ENCODE measurements at regions not wholly inside any gene's neighbourhood (a gene's known extent, or its start where the extent isn't known, plus 50 kb on each side); places are given as distances from the start of the nearest gene placed in this dataset.

GRCh38 chr4:23202712-23203247 is 510.0 kb downstream of the GBA3 start:
- no peak for DNase-seq (ENCODE audit: low read depth in 2 of 3, low spot score in 2 of 3)

DNA sequence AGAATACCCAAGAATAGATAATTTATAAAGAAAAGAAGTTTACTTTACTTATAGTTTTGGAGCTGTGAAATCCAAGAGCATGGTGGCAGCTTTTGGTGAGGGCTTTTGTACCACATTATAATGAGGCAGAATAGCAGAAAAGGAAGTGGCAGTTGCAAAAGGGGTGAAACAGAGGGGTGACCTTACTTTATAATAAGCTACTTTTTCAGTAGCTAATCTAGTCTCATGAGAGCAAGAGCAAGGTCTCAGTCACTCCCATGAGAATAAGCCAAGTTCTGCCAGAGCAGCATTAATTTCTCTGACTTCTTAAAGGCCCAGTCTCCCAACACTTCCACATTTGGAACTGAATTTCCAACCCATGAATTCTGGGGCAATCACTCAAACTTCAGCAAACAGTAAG is 502.0 kb downstream of the GBA3 start:
- DNase-seq (ENCODE audit: low read depth in 2 of 3, low spot score in 2 of 3), result no peak

- no peak for DNase-seq (ENCODE audit: low read depth in 2 of 3, low spot score in 2 of 3)
These were observed 481.4 kb downstream of the GBA3 start for GRCh38 chr4:23174179-23174578.

DNA sequence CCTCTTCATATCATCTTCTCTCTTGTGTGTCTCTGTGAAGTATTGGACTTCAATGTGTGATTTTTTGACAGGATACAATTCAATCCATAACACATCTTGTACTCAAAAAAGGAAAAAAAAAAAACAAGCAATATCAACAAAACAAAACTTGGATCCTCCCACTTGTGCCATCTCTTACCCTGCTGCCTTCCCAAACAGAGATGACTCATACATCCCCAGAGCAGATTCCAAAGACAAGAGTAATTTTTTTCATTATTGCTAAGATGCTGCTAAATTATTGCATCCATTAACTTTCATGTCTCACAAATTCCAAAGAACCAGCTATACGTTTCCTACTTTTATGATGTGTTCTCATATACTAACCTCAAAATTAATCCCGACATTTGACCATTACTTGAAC is 479.2 kb downstream of the GBA3 start:
- DNase-seq (ENCODE audit: low read depth in 2 of 3, low spot score in 2 of 3), result no peak

- no peak for DNase-seq (ENCODE audit: low read depth in 2 of 3, low spot score in 2 of 3)
These were observed 477.0 kb downstream of the GBA3 start for GRCh38 chr4:23169608-23170311.

DNA sequence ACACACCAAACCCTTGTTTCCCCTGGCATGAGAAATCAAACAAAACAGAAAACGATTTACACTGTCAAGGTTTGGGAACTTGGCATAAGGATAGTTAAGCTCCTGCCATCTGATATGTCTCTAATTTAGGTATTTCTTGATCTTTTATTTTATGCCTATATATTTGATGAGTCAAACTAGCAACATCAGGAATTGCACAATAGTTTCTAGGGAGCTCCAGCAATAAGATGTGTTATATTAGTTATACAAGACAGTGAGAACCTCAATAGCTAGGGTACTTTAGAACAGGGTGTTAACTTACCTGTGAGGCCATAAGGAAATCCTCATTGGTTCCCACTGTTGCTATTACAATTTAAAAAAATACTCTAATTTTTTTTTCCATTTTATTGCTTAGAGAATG is 474.2 kb downstream of the GBA3 start:
- no peak for DNase-seq (ENCODE audit: low read depth in 2 of 3, low spot score in 2 of 3)

GRCh38 chr4:23166407-23166806 is 473.7 kb downstream of the GBA3 start:
- DNase-seq (ENCODE audit: low read depth in 2 of 3, low spot score in 2 of 3), result no peak

DNA sequence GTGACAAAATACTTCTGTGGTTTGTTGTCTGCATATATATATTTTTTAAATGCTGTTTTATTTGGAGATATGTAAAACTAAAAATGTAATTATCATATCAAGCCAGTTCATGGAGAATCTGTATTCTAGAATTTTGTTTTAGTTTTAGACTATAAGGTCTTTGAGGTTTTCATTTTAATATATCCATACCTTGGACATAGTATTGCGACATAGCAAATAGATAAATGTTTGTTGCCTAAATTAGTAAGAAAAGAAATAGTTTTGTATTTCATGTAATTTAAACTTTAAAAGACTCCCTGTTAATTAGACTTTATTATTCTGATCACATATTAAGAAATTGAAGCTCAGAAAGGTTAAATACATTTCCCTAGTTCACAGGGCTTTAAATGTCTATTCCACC is 472.9 kb downstream of the GBA3 start:
- DNase-seq (ENCODE audit: low read depth in 2 of 3, low spot score in 2 of 3), result no peak

DNA sequence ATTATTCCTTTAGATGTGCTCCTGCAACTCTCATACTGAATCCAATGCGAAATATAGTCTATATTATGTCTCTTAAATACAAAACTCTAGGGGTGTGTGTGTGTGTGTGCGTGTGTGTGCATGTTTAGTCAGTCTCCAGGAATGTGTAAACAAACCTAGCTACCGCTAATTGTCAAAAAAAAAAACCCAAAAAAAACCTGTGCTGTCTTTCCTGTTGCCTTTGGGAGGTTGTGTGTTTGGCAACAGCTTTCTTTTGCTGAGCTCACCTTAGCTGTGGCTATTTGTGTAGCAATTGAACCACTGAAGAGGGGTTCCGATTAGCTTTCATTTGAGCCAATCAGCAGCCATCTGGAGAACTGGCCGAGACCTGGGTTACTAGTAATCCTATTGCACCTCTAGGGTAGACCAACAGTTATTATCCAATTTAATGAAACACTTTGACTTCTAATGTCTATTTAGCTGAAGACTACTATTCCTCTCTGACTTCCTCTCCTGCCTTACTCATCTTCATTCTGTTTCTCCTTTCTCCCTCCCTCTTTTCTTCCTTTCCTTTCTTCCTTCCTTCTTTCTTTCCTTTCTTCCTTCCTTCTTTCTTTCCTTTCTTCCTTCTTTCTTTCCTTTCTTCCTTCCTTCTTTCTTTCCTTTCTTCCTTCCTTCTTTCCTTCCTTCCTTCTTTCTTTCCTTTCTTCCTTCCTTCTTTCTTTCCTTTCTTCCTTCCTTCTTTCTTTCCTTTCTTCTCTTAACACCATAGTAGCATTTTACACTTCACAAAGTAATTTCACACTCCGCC is 471.1 kb downstream of the GBA3 start:
- no peak for DNase-seq (ENCODE audit: low read depth in 2 of 3, low spot score in 2 of 3)

DNA sequence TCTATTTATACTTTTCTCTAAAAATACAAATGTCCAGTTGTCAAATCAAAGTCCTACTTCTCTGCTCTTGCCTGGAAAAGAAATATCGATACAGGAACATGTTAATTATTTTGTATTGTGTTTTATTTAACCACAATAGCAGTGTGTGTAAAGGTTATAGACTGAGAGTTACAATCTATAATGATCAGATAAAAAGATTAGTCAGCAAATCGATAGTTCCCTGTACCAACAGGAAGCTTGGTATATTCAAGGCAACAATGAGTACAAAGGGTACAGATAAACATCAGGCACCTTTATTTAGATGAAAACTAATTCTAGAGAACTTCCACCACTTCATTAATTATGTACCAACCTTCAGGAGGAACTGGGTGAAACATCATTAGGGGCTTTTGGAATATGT is 469.5 kb downstream of the GBA3 start:
- DNase-seq (ENCODE audit: low read depth in 2 of 3, low spot score in 2 of 3), result no peak

- DNase-seq (ENCODE audit: low read depth in 2 of 3, low spot score in 2 of 3), result no peak
These were observed 469.1 kb downstream of the GBA3 start for GRCh38 chr4:23161787-23162186.

GRCh38 chr4:23153076-23153475 is 460.3 kb downstream of the GBA3 start:
- DNase-seq (ENCODE audit: low read depth in 2 of 3, low spot score in 2 of 3), result no peak

DNA sequence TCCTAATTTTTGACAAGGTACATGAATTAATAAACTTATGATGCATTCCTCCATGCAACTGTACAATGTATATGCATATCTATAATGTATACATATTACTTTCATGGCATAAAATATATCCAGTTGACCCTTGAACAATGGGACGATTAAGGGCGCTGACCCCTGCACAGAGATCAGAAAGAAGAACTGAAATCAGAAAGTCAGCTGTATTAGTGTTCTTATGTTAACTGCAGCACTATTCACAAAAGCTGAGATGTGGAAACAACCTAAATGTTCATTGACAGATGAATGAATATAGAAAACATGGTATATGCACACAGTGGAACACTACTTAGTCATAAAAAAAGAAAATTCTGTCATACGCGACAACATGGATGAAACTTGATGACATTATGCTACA is 457.1 kb downstream of the GBA3 start:
- no peak for DNase-seq (ENCODE audit: low read depth in 2 of 3, low spot score in 2 of 3)

GRCh38 chr4:23144707-23145106 is 452.0 kb downstream of the GBA3 start:
- no peak for DNase-seq (ENCODE audit: low read depth in 2 of 3, low spot score in 2 of 3)

DNA sequence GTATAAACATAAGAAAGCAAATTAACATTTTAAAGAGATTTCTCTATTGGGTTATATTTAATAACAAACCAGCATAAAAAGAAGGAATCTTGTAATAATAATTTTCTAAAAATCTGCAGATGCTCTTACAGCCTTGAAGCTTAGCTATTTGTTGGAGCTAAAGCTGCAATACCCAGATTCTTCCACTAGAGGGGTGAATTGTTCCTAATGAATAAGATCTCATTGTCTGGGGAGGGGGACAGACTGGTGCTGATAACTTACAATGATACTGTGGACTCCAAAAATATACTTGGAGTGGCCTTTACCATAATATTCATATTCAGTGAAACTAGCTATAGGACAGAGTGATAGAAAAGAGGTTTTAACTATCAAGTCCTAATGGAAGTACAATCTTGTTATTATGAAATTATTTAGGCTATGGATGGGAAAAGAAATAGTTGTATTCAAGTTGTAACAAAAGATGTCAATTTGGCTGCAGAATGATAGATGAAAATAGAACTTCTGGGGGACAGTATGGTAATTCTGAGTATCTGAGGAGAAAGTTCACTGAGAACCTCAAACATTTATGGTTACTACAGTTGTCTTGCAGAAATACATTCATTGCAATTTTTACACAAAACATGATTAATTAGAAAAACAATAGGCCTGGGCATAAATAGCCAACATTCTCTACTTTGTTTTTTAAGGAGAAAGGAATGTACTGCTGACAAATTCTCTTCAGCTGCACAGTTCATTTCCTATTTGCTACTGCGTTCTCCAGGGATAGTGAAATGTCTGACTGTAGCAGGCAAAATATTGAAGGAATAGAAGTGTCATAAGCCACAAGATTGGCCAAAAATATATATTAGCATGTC is 443.3 kb downstream of the GBA3 start:
- no peak for DNase-seq (ENCODE audit: low read depth in 2 of 3, low spot score in 2 of 3)

- no peak for DNase-seq (ENCODE audit: low read depth in 2 of 3, low spot score in 2 of 3)
These were observed 441.6 kb downstream of the GBA3 start for GRCh38 chr4:23134331-23134730.

DNA sequence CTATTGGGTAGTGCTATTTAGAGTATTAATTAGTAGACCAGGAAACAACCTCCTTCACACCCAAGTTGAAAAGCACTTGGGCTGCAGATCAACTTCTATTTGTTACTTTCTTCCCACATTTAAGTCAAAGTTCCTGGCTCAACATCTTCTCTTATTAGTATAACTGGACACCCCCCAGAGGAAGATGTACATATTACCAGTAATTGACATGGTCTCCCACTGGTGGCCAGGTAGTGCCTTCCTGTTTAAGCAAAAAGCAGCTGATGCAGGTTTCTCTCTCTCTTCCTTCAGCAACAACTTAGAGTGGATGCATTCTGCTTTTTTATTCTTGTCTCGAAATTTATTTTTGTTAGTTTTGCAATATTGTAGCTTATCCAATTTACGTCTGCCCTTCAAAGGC is 438.1 kb downstream of the GBA3 start:
- DNase-seq (ENCODE audit: low read depth in 2 of 3, low spot score in 2 of 3), result no peak

GRCh38 chr4:23125118-23125517 is 432.4 kb downstream of the GBA3 start:
- DNase-seq (ENCODE audit: low read depth in 2 of 3, low spot score in 2 of 3), result no peak

GRCh38 chr4:23122666-23123400 is 430.1 kb downstream of the GBA3 start:
- no peak for DNase-seq (ENCODE audit: low read depth in 2 of 3, low spot score in 2 of 3)

GRCh38 chr4:23120374-23120773 is 427.6 kb downstream of the GBA3 start:
- DNase-seq (ENCODE audit: low read depth in 2 of 3, low spot score in 2 of 3), result no peak

- no peak for DNase-seq (ENCODE audit: low read depth in 2 of 3, low spot score in 2 of 3)
These were observed 425.1 kb downstream of the GBA3 start for GRCh38 chr4:23117826-23118225.
